DOHH2 (cell line): ENCODE measurements at regions not wholly inside any gene's neighbourhood (a gene's known extent, or its start where the extent isn't known, plus 50 kb on each side); places are given as distances from the start of the nearest gene placed in this dataset.

Experiments used
- H3F3A ChIP-seq: fragments of 200-600 bp; sonication (generic), shearing (Covaris generic); 2 replicates; pipeline ENCODE4 v1.6.0; 2016; ENCODE audit warnings: antibody characterized with exemption, mild to moderate bottlenecking; ENCODE audit not compliant: control insufficient read depth, insufficient read depth
- H3K27ac ChIP-seq: fragments of 200-600 bp; sonication (generic); 2 replicates; pipeline ENCODE4 v1.5.1; 2014; ENCODE audit warnings: low read depth, mild to moderate bottlenecking, low read length, moderate library complexity
- H3K27me3 ChIP-seq: fragments of 200-600 bp; sonication (generic); 2 replicates; pipeline ENCODE4 v1.6.1; 2014; ENCODE audit warnings: mild to moderate bottlenecking, low read length, mixed read lengths; ENCODE audit not compliant: control insufficient read depth
- H3K36me3 ChIP-seq: fragments of 200-600 bp; sonication (generic); 2 replicates; pipeline ENCODE4 v1.6.1; 2014; ENCODE audit warnings: mild to moderate bottlenecking, low read length, moderate library complexity, mixed read lengths; ENCODE audit not compliant: control insufficient read depth
- H3K4me1 ChIP-seq: fragments of 200-600 bp; sonication (generic); 2 replicates; pipeline ENCODE4 v1.6.1; 2014; ENCODE audit warnings: mild to moderate bottlenecking, low read length, mixed read lengths; ENCODE audit not compliant: control insufficient read depth
- H3K4me2 ChIP-seq: fragments of 200-600 bp; sonication (generic); 2 replicates; pipeline ENCODE4 v1.6.0; 2014; ENCODE audit warnings: mild to moderate bottlenecking, low read length, moderate library complexity
- H3K4me3 ChIP-seq: fragments of 200-600 bp; sonication (generic); 2 replicates; pipeline ENCODE4 v1.5.1; 2014; ENCODE audit warnings: mild to moderate bottlenecking, low read length, mixed read lengths
- H3K79me2 ChIP-seq: fragments of 200-600 bp; sonication (generic); 2 replicates; pipeline ENCODE4 v1.6.1; 2014; ENCODE audit warnings: mild to moderate bottlenecking, low read length, mixed read lengths; ENCODE audit not compliant: control insufficient read depth
- H3K9me2 ChIP-seq: fragments of 200-600 bp; sonication (generic); replicated peaks from 2 replicates; pipeline ENCODE4 v1.6.1; 2014; ENCODE audit warnings: mild to moderate bottlenecking, low read length, mixed read lengths; ENCODE audit not compliant: control insufficient read depth
- H3K9me3 ChIP-seq: fragments of 200-600 bp; sonication (generic); 2 replicates; pipeline ENCODE4 v1.6.1; 2014; ENCODE audit warnings: antibody characterized with exemption, low read length, mixed read lengths; ENCODE audit not compliant: control insufficient read depth, insufficient read depth
- H4K20me1 ChIP-seq: fragments of 200-600 bp; sonication (generic); 2 replicates; pipeline ENCODE4 v1.6.0; 2014; ENCODE audit warnings: low read depth, mild to moderate bottlenecking, antibody characterized with exemption, low read length, moderate library complexity; ENCODE audit not compliant: control insufficient read depth, insufficient read depth
- CTCF ChIP-seq: fragments of 200-600 bp; sonication (generic); IDR thresholded peaks from one replicate; pipeline ENCODE4 v1.5.1; 2014; ENCODE audit warnings: antibody characterized with exemption, mild to moderate bottlenecking, low read depth, low read length; ENCODE audit not compliant: poor library complexity, severe bottlenecking
- EZH2phosphoT487 ChIP-seq: fragments of 200-600 bp; sonication (generic); IDR thresholded peaks from 2 replicates; pipeline ENCODE4 v1.6.1; 2017; ENCODE audit warnings: borderline replicate concordance, mild to moderate bottlenecking, antibody characterized with exemption, low read length, moderate library complexity, mixed read lengths

- H3K4me1 ChIP-seq, result no peaks in the 10 kb centered on the region
- no peaks in the 10 kb centered on the region for H3K27me3 ChIP-seq
- H3K27ac ChIP-seq, result no peak overlapping the region
- no peaks in the 10 kb centered on the region for H3K9me2 ChIP-seq
- no peaks in the 10 kb centered on the region for H3K9me3 ChIP-seq
- H3K36me3 ChIP-seq, result no peaks in the 10 kb centered on the region
- H3K4me2 ChIP-seq, result no peak overlapping the region
- no peaks in the 10 kb centered on the region for H3F3A ChIP-seq
- H3K4me3 ChIP-seq, result no peak overlapping the region
- no peaks in the 10 kb centered on the region for H3K79me2 ChIP-seq
- TF ChIP-seq CTCF, result no peak
- TF ChIP-seq EZH2phosphoT487, result no peak
- no peaks in the 10 kb centered on the region for H4K20me1 ChIP-seq
Observed at GRCh38 chr4:79772510-79772909, 300.5 kb downstream of the ANTXR2 start.

GRCh38 chr4:79764120-79764519 is 308.9 kb downstream of the ANTXR2 start:
- H3K4me1 ChIP-seq, result no peaks in the 10 kb centered on the region
- no peak overlapping the region for H3K4me2 ChIP-seq
- H3K9me3 ChIP-seq, result no peaks in the 10 kb centered on the region
- no peaks in the 10 kb centered on the region for H3K9me2 ChIP-seq
- H3F3A ChIP-seq, result no peaks in the 10 kb centered on the region
- no peaks in the 10 kb centered on the region for H3K79me2 ChIP-seq
- H3K27ac ChIP-seq, result no peak overlapping the region
- H3K27me3 ChIP-seq, result no peaks in the 10 kb centered on the region
- no peak overlapping the region for H3K4me3 ChIP-seq
- H3K36me3 ChIP-seq, result no peaks in the 10 kb centered on the region
- TF ChIP-seq CTCF (no peak), EZH2phosphoT487 (no peak)
- H4K20me1 ChIP-seq, result no peaks in the 10 kb centered on the region

GRCh38 chr4:79763486-79764075 is 309.4 kb downstream of the ANTXR2 start:
- Histone ChIP-seq H3K9me2 (no peaks in the 10 kb centered on the region), H3K36me3 (no peaks in the 10 kb centered on the region), H3K27ac (no peak overlapping the region), H3K79me2 (no peaks in the 10 kb centered on the region), H3K4me3 (no peak overlapping the region), H3K4me1 (no peaks in the 10 kb centered on the region), H3K4me2 (no peak overlapping the region), H4K20me1 (no peaks in the 10 kb centered on the region), H3K9me3 (no peaks in the 10 kb centered on the region), H3F3A (no peaks in the 10 kb centered on the region), H3K27me3 (no peaks in the 10 kb centered on the region)
- TF ChIP-seq EZH2phosphoT487 (no peak), CTCF (no peak)
